DND-41 (cell line): ENCODE measurements at regions not wholly inside any gene's neighbourhood (a gene's known extent, or its start where the extent isn't known, plus 50 kb on each side); places are given as distances from the start of the nearest gene placed in this dataset.

Experiments used
- EZH2 ChIP-seq: IDR thresholded peaks from 3 replicates; pipeline ENCODE4 v1.6.1; 2012; ENCODE audit warnings: borderline replicate concordance, low read depth, mild to moderate bottlenecking, moderate library complexity, low read length, inconsistent platforms; ENCODE audit not compliant: severe bottlenecking
- TF ChIP-seq, protein P1 (sequence below): IDR thresholded peaks from 2 replicates; pipeline ENCODE4 v1.5.1; 2012; ENCODE audit warnings: borderline replicate concordance, low read length, moderate library complexity, mild to moderate bottlenecking; ENCODE audit not compliant: poor library complexity, severe bottlenecking; ENCODE audit errors: extremely low read depth

DNA sequence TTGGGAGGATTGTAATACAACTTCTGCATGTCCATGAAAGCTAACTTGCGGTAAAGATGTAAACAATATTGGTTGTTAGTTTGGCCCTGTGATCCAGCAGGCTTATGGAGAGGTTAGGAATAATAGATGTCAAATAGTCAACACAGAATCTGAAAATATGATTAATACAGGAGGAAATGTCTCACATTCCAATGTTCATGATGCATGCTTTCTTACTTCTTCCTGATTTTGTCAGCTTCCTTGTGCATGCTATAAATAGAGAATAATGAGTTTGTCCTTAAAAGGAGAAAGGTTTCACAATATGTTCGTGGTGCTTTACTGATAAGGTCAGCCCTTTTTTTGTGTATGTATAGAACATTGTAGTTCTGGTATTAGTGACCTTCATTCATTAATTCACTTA is 136.7 kb downstream of the MMUT start:
- TF ChIP-seq, protein P1, sequence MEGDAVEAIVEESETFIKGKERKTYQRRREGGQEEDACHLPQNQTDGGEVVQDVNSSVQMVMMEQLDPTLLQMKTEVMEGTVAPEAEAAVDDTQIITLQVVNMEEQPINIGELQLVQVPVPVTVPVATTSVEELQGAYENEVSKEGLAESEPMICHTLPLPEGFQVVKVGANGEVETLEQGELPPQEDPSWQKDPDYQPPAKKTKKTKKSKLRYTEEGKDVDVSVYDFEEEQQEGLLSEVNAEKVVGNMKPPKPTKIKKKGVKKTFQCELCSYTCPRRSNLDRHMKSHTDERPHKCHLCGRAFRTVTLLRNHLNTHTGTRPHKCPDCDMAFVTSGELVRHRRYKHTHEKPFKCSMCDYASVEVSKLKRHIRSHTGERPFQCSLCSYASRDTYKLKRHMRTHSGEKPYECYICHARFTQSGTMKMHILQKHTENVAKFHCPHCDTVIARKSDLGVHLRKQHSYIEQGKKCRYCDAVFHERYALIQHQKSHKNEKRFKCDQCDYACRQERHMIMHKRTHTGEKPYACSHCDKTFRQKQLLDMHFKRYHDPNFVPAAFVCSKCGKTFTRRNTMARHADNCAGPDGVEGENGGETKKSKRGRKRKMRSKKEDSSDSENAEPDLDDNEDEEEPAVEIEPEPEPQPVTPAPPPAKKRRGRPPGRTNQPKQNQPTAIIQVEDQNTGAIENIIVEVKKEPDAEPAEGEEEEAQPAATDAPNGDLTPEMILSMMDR: no peak
- TF ChIP-seq EZH2: no peak
